GM12865 (cell line): ENCODE measurements at regions not wholly inside any gene's neighbourhood (a gene's known extent, or its start where the extent isn't known, plus 50 kb on each side); places are given as distances from the start of the nearest gene placed in this dataset.

Experiments
- DNase-seq: peaks from one replicate; pipeline ENCODE4 v3.0.0; 2010; ENCODE audit warnings: low read depth
- H3K4me3 ChIP-seq: 2 replicates; pipeline ENCODE4 v1.5.1; 2011; ENCODE audit warnings: mild to moderate bottlenecking, low read depth, low read length, control low read depth
- TF ChIP-seq, protein P1 (sequence below): IDR thresholded peaks from 2 replicates; pipeline ENCODE4 v1.5.1; 2011; ENCODE audit warnings: low read length, control low read depth, low read depth, inconsistent platforms; ENCODE audit not compliant: insufficient read depth; ENCODE audit errors: missing control alignments

DNA sequence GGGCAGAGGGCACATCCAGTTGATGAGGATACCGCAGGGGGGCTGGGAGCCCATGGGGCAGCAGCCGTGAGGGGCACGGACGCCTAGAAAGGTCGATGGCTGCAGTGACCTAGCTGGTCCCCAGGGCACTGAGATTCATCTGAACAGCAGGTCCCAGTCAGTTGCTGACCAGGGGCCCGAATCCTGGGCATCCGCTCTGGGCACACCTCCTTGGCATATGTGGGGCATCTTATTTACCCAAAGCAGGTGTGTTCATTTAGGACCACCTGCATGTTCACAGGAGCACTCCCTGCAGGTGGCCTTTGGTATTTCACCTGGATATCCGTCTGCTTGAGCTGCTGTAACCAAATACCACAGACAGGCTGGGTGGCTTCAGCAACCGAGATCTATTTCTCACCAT lies 72.0 kb upstream of the ODC1 start:
- TF ChIP-seq, protein P1, sequence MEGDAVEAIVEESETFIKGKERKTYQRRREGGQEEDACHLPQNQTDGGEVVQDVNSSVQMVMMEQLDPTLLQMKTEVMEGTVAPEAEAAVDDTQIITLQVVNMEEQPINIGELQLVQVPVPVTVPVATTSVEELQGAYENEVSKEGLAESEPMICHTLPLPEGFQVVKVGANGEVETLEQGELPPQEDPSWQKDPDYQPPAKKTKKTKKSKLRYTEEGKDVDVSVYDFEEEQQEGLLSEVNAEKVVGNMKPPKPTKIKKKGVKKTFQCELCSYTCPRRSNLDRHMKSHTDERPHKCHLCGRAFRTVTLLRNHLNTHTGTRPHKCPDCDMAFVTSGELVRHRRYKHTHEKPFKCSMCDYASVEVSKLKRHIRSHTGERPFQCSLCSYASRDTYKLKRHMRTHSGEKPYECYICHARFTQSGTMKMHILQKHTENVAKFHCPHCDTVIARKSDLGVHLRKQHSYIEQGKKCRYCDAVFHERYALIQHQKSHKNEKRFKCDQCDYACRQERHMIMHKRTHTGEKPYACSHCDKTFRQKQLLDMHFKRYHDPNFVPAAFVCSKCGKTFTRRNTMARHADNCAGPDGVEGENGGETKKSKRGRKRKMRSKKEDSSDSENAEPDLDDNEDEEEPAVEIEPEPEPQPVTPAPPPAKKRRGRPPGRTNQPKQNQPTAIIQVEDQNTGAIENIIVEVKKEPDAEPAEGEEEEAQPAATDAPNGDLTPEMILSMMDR = peak; percentile 26
- DNase-seq = peak; percentile 10
- no peak overlapping the region for H3K4me3 ChIP-seq

- no peak for DNase-seq
Observed at GRCh38 chr2:10519394-10519740, 71.2 kb upstream of the ODC1 start.

DNA sequence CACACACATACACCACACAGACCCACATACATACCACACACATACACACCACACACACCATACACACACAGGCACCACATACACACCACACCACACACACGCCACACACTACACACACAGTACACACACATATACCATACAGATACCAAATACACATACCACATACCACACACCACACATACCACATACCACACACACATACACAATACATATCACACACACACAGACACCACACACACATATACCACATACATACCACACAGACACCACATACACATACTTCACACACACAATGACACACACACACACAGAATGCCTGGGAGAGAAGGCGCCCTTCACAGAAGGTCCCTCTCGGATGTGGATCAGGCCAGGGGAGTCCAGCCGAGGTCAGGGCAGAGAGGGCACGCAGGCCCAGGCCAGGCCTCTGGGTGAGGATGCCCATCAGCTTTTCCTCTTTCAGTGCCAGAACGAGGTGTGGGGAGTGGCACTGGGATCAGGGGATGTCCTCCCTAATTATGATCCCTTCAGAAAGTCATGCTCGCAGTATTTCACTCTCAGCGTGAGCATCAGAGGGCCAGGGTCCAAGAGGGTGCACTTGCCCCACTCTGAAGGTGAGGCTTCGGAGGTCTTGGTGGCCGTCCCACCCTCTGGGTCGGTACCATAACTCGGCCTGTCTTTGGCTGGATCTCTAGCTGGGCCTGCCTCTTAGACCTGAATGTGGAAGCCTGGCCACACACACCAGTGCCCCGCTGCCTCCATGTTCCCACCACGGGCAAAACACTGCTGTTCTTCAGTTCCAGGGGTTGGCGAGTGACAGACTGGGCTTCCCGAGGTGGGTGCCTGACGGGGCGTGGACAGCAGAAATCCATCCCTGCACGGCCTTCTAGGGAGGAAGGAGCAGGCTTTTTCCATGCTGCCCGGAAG lies 70.6 kb upstream of the ODC1 start:
- no peak overlapping the region for H3K4me3 ChIP-seq
- DNase-seq = no peak
- TF ChIP-seq, protein P1 = no peak

More at GRCh38 chr2:10519394-10519740, 71.2 kb upstream of the ODC1 start:
- TF ChIP-seq, protein P1 = no peak
- H3K4me3 ChIP-seq = no peak overlapping the region

- TF ChIP-seq, protein P1 = no peak
- H3K4me3 ChIP-seq = no peak overlapping the region
- DNase-seq = no peak
Observed at GRCh38 chr2:10517351-10518043, 69.4 kb upstream of the ODC1 start.

DNA sequence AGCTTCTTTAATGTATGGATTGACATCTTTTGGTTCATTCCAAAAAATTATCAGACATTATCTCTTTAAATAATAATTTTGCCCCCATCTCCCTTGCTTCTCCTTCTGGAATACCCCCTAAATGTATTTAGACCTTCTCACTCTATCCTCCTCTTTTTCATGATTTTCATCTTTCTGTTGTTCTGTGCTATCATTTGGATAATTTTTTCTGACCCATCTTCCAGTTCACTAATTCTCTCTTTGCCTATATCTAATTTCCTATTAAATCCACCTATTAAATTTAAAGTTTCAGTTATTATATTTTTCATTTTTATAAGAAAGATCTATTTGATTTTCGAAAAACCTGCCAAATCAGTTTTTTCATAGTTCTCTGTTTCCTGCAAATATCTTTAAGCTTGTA lies 67.8 kb upstream of the ODC1 start:
- no peak for DNase-seq
- TF ChIP-seq, protein P1 = no peak
- H3K4me3 ChIP-seq = no peak overlapping the region

GRCh38 chr2:10514743-10515142 lies 66.6 kb upstream of the ODC1 start:
- H3K4me3 ChIP-seq = no peak overlapping the region
- TF ChIP-seq, protein P1 = no peak
- DNase-seq = no peak

GRCh38 chr2:10514273-10514672 lies 66.1 kb upstream of the ODC1 start:
- TF ChIP-seq, protein P1 = no peak
- H3K4me3 ChIP-seq = no peak overlapping the region
- DNase-seq = no peak
